G401.6 (cell line): ENCODE measurements at regions not wholly inside any gene's neighbourhood (a gene's known extent, or its start where the extent isn't known, plus 50 kb on each side); places are given as distances from the start of the nearest gene placed in this dataset.

ENCODE experiments used
- FAIRE-seq: peaks from 2 replicates; lab custom pipeline; 2012; peaks lifted over from hg19 to GRCh38; lab: Jason Lieb, UNC

- no peak for FAIRE-seq
These were observed 121.2 kb upstream of the PLEKHG7 start for GRCh38 chr12:92581604-92582003.

DNA sequence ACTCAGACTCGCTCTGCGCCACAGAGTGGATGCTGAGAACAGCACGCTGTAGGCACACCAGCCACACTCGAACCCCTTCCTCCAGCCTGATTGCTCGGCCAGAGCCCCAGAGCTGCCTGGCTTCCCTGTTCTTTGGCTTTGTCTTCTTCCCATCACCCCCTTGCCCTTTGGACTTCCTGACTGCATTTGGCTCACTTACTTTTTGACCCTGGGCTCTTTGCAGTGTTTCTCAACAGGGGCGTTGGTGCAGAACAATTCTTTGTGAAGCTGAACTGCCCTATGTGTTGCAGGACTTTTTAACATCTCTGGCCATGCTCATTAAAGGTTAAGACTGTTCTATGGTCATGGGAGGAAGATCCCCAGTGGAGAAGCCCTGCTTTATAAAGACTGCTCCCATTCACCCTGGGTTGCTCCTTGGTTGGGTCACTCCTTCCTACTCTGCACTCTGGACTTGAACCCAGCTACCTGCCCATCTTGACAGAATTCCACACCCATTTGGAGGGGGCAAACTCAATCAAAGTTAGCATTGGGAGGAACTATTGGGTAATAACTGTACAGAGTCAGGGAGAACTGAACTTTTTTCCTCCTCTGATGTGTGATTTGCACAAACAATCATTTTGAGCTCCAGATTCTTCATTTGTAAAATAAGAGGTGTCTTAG, 127.7 kb upstream of the PLEKHG7 start:
- no peak for FAIRE-seq

DNA sequence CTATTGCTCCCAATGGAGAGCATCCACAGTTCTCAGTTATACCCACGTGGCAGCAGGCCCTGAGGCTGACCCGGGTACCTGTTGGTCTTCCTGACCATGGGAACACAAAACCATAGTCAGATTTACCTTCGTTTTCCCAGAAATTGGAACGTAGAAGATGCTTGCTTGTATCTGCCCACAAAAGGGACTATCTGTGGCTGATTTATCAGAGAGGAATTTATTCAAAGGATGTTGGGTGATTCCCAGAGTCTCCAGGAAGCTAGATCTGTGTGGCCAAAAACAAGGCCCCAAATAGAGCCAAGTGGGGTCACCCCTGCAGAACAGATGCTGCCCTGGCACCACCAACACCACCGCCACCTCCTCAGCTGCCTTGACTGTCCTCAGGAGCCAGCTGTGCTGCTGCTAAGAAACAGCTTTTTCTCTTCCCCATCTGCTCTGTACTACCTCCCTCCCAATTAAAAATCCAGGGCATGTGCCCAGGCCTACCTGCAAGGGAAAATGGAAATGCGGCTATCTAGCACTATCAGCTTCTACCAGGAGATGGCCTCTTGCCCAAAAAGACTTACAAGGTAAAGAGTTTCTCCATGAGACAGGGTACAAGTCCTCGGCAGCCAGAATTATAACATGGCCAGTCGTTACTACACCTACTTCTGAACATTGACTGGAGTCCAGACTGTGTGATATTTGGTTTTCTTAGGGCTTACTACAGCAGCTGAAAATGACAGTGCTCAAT, 128.6 kb upstream of the PLEKHG7 start:
- FAIRE-seq = no peak

DNA sequence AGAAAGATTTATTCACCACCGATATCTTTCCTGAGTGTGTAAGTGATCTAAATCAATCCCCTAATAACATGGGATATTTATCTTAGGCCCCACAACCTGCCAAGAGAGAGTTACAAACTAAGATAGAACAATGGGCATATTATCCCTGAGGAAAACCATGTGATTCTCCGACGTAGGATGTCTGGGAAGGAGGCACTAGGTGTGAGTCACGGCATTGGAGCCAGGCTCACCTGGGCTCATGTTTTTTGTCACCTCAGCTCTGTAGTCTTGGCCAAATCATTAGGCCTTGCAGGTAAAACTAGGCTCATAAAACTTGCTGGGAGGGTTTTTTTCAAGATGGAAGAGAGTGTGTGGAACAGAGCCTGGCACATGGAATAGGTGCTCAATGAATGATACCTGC, 129.7 kb upstream of the PLEKHG7 start:
- no peak for FAIRE-seq

- FAIRE-seq = no peak
These were observed 130.8 kb upstream of the PLEKHG7 start for GRCh38 chr12:92571844-92572543.

DNA sequence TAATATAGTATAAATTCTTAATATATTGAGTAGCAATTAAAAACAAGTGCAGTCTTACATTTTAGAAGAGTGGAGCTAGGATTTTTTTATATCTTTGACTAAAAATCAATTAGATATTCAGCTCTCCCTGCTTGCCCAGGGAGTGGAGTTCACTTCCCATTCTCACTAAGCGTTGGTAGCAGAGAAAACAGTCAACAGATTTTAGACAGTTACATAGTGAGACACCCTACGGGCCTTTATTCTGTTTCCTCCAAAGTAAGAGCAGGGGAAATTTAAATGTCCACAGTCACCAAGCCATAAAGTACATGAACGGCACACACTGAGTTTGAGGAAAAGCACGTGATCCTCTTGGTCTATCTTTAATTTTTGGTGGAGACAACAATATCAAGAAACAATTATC, 131.6 kb upstream of the PLEKHG7 start:
- no peak for FAIRE-seq

GRCh38 chr12:92570056-92570753, 132.6 kb upstream of the PLEKHG7 start:
- peak; percentile 66 for FAIRE-seq

GRCh38 chr12:92568691-92569090, 134.1 kb upstream of the PLEKHG7 start:
- FAIRE-seq = no peak

DNA sequence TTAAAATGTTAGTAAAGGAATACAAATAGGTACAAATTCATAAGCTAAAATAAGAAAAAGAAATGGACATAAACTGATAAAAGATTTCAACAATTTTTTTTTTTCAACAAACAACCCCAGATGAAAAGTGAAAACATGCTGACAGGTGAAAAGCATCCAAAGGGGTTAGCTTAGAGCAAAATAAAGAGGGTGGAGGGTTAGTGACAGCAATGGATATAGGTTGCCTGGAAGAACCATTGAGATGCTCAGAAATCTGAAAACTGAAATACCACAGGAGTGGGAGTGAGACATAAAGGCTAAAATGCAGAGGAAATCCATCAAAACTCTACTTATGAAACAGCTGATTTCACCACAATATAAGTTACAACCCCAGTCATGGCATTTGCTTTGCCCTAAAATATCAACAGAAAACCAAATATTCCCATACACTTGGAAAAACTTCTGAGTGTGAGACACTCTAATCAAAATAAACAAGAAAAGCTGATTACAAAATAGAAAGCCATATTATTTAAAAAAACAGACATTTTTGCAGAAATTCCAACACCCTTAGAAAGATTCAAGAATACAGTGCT, 136.3 kb upstream of the PLEKHG7 start:
- FAIRE-seq = no peak

GRCh38 chr12:92563819-92564218, 139.0 kb upstream of the PLEKHG7 start:
- FAIRE-seq = no peak

- no peak for FAIRE-seq
These were observed 140.6 kb upstream of the PLEKHG7 start for GRCh38 chr12:92562063-92562734.

- FAIRE-seq = no peak
These were observed 141.3 kb upstream of the PLEKHG7 start for GRCh38 chr12:92561543-92561899.

DNA sequence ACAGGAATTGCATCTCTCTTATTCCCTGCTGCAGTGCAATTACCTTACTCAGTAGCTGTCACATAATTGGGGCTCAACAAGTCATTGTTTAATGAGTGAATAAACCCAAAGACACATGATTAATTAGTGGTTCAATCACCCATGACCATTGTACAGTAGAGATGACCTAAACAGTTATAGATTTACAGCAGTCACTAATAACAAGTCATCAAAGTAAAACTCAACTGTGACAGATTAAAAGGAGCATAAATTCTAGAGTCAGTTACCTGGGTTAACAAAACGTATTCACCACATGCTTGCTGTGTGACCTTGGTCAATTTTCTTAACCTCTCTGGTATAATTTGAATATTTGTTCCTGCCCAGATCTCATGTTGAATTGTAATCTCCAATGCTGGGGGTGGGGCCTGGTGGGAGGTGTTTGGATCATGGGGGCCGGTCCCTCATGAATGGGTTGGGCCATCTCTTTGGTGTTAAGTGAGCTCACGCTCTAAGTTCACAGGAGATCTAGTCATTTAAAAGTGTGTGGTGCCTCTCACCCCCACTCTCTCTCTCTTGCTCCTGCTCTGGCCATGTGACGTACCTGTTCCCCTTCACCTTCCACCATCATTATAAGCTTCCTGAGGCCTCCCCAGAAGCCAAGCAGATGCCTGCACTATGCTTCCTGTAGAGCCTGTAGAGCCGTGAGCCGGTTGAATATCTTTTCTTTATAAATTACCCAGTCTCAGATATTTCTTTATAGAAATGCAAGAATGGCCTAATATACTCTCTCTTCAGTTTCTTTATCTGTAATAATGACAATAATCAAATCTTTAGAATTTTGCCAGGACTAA, 141.9 kb upstream of the PLEKHG7 start:
- no peak for FAIRE-seq

DNA sequence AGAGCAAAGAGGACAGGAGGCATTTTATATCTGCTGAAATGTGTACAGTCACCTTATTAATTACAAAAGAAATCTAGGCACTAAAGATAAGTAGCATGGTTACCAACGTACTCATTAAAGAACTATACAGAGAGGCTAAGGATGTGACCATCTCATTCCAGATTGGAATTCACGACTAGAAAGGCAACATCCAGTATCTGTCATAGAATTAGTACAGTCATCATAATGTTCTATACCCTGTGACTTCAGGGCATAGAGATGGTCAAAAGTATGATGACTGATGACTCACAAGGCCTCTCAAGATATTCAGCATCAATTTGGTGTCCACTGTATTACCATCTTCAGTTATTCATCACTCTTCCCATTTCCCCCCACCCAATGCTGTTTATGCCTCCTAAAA, 144.0 kb upstream of the PLEKHG7 start:
- FAIRE-seq = no peak

DNA sequence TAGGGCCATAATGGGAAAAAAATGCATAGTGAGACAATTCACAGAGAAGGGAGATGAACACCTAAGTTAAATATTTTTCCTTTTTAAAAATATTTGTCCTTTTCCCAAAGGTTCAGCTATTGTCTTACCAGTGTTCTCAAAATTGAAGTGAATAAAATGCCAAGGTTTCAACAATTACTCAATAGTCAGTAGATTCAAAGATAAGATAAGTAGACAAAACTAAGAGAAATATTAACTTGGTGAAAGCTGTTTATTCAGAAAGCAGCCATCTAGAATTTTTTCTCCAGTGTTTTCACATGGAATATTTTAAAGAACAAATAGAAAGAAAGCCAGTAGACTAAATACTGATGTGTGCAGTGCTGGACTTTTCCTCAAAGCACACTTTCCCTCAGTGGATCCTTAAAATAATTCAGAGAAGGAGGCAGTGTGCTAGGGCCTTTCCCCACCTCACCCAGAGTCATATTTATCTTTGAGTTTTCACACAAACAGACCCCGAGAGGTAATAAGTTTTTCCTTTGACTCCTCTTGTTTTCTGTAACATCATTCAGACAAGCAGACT, 144.5 kb upstream of the PLEKHG7 start:
- FAIRE-seq = no peak

DNA sequence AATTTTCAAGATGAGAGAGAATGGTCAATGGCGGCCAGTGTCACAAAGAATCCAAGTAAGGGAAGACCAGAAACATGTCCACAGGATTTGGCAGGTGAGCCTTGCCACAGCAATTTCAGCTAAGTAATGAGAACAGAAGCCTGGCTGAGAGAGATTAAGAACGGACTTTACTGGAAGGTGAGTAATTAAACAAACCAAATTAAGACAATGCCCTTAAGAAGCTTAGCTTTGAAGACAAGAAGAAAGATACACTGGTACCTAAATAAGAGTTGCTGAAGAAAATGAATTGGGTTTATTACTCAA, 145.4 kb upstream of the PLEKHG7 start:
- no peak for FAIRE-seq

DNA sequence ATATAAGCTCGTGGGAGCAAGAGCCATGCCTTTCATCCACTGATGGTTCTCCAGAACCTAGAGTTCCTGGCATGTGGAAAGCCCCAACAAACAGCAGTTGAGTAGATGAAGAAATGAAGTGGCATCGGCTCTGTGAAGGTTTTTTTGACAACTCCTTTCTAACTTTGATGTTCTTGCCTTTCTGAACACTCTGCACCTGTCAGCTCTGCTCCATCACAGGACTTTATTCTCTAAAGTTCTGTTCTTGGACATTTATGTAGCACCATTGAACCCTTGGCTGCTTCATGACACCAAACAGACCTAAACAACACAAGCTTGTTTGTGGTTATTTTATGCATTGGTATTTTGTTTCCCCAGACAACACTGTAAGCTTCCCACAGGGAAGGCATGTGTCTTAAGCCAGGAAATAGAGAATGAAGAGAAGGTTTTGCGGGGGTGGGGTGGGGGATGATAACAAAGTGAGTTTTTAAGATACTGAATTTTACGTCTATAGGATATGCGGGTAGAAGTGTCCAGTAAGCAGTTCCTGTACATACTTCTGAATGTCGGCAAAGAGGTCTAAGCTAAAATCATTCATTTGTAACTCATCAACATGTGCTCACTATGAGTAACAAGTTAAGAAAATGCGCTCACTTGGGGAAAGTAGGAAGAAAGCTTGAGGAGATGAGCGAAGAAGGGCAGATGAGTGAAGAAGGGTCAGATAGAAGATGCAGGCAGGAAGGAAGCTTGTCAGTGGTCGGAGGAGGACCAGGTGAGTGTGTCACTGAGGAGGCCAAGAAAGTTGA, 146.0 kb upstream of the PLEKHG7 start:
- FAIRE-seq = no peak

DNA sequence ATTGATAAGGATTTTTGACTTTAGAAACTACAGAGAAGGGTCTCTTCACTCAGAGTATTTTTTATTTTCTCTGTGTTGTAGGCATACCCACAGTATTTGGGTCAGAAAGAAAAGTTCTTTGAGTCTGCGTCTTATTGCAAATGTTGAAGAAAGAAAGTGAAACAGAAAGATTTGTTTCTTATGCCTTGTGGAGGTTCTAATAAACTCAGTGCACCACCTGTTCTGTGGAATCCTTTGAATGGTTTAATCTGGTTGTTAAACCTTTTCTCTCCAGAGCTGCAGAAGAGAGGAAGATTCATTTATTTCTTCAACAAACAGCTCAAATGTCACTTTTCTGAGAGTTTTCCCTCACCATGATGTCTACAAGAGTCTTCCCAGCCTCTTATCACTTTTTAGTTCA, 146.6 kb upstream of the PLEKHG7 start:
- FAIRE-seq = no peak

- no peak for FAIRE-seq
These were observed 148.4 kb upstream of the PLEKHG7 start for GRCh38 chr12:92554158-92555073.
